Endodermal cell (in vitro differentiated cells): ENCODE measurements at regions not wholly inside any gene's neighbourhood (a gene's known extent, or its start where the extent isn't known, plus 50 kb on each side); places are given as distances from the start of the nearest gene placed in this dataset.

Experiments used
- DNase-seq: peaks from one replicate; pipeline ENCODE4 v3.0.0-alpha.2; 2017
- H3K27ac ChIP-seq: 2 replicates; pipeline ENCODE4 v1.5.1; 2013; ENCODE audit warnings: mild to moderate bottlenecking, low read depth, low read length, moderate library complexity
- H3K27me3 ChIP-seq: 2 replicates; pipeline ENCODE4 v1.6.1; 2013; ENCODE audit warnings: mild to moderate bottlenecking, low read length, moderate library complexity; ENCODE audit not compliant: insufficient read depth, control insufficient read depth, poor library complexity, severe bottlenecking
- H3K36me3 ChIP-seq: 2 replicates; pipeline ENCODE4 v1.7.0; 2013; ENCODE audit warnings: mild to moderate bottlenecking, low read length, moderate library complexity; ENCODE audit not compliant: control insufficient read depth, insufficient read depth
- H3K4me1 ChIP-seq: one replicate; pipeline ENCODE4 v1.7.0; 2013; ENCODE audit warnings: low read length; ENCODE audit not compliant: control insufficient read depth, insufficient read depth
- H3K4me3 ChIP-seq: 2 replicates; pipeline ENCODE4 v1.5.1; 2013; ENCODE audit warnings: mild to moderate bottlenecking, low read length, moderate library complexity
- H3K9ac ChIP-seq: 2 replicates; pipeline ENCODE4 v1.6.1; 2013; ENCODE audit warnings: mild to moderate bottlenecking, low read length, moderate library complexity; ENCODE audit not compliant: poor library complexity, severe bottlenecking; ENCODE audit errors: extremely low read depth
- H3K9me3 ChIP-seq: 2 replicates; pipeline ENCODE4 v1.6.1; 2013; ENCODE audit warnings: mild to moderate bottlenecking, low read length, moderate library complexity; ENCODE audit not compliant: control insufficient read depth
- H3K27ac Mint-ChIP-seq: 2 replicates; pipeline ENCODE4 v1.8.0; 2020; ENCODE audit warnings: mixed read lengths
- H3K27me3 Mint-ChIP-seq: 2 replicates; pipeline ENCODE4 v1.8.0; 2021; ENCODE audit warnings: mild to moderate bottlenecking, mixed read lengths; ENCODE audit not compliant: insufficient read depth
- H3K36me3 Mint-ChIP-seq: 2 replicates; pipeline ENCODE4 v1.8.0; 2020; ENCODE audit warnings: low read depth, mixed read lengths
- H3K4me1 Mint-ChIP-seq: 2 replicates; pipeline ENCODE4 v1.8.0; 2020; ENCODE audit warnings: mixed read lengths
- H3K4me3 Mint-ChIP-seq: 2 replicates; pipeline ENCODE4 v1.8.0; 2020; ENCODE audit warnings: mild to moderate bottlenecking, moderate library complexity, mixed read lengths
- H3K9me3 Mint-ChIP-seq: 2 replicates; pipeline ENCODE4 v1.8.0; 2020; ENCODE audit warnings: mild to moderate bottlenecking, mixed read lengths
- WGBS, 2 experiments: methylation state at CpG; one replicate each; pipeline versions ENCODE4 v1.1.5 to v1.1.7; 2013; ENCODE audit warnings: missing lambda C conversion rate in 2 of 2, mixed read lengths in 1 of 2; ENCODE audit not compliant: insufficient coverage in 1 of 2, insufficient read length in 1 of 2; 5-methylcytosine and 5-hydroxymethylcytosine counted together
- TF ChIP-seq, protein P1 (sequence below): fragments of 200-600 bp; sonication (generic); conservative IDR thresholded peaks from 2 replicates; pipeline ENCODE4 v1.5.0; 2021; ENCODE audit warnings: antibody characterized with exemption, mild to moderate bottlenecking

DNA sequence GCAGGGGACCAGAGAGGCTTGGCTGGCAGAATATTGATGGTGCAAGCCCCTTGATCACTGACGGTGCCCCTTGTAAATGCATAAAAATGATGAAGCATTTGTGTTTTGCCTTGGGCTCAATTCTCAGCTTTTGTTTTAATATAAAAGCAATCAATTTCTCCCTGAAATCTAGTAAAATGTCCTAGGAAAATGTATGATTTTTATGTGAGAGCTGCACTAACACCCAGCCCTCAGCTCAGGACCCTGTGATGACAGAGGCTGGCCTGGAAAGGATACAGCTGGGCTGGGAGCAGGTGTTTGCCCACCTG lies 84.7 kb upstream of the PHACTR3 start:
- no peaks in the 10 kb centered on the region for H3K9me3 Mint-ChIP-seq
- Histone ChIP-seq H3K4me3 (no peak overlapping the region), H3K4me1 (no peaks in the 10 kb centered on the region), H3K9me3 (no peaks in the 10 kb centered on the region), H3K27ac (no peak overlapping the region), H3K36me3 (no peaks in the 10 kb centered on the region), H3K9ac (no peak overlapping the region), H3K27me3 (peaks cover 20% of the 10 kb centered on the region)
- peaks cover 38% of the 10 kb centered on the region for H3K27me3 Mint-ChIP-seq
- TF ChIP-seq, protein P1, sequence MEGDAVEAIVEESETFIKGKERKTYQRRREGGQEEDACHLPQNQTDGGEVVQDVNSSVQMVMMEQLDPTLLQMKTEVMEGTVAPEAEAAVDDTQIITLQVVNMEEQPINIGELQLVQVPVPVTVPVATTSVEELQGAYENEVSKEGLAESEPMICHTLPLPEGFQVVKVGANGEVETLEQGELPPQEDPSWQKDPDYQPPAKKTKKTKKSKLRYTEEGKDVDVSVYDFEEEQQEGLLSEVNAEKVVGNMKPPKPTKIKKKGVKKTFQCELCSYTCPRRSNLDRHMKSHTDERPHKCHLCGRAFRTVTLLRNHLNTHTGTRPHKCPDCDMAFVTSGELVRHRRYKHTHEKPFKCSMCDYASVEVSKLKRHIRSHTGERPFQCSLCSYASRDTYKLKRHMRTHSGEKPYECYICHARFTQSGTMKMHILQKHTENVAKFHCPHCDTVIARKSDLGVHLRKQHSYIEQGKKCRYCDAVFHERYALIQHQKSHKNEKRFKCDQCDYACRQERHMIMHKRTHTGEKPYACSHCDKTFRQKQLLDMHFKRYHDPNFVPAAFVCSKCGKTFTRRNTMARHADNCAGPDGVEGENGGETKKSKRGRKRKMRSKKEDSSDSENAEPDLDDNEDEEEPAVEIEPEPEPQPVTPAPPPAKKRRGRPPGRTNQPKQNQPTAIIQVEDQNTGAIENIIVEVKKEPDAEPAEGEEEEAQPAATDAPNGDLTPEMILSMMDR: no peak
- H3K27ac Mint-ChIP-seq: no peak overlapping the region
- no peak overlapping the region for H3K4me3 Mint-ChIP-seq
- WGBS, 2 experiments: 0% methylated on average over 1 of the region's 1 CpG; no CpG with 5 or more reads in 1 of the 2 experiments
- no peaks in the 10 kb centered on the region for H3K36me3 Mint-ChIP-seq
- DNase-seq: no peak
- peaks cover 6% of the 10 kb centered on the region for H3K4me1 Mint-ChIP-seq

DNA sequence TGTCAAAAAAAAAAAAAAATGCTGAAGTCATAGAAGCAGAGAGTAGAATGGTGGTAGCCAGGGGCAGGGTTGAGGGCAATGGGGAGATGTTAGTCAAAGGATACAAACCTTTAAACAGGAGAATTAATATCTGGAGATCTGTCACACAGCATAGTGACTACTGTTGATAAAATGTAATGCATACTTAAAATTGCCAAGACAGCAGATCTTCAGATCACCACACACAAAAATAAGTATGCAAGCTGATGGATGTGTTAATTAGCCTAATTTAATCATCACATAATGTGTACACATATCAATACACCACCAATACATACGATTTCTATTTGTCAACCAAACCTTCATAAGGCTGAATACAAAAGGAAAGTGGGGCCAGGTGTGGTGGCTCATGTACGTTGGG lies 83.5 kb upstream of the PHACTR3 start:
- Histone ChIP-seq H3K4me1 (no peaks in the 10 kb centered on the region), H3K27ac (no peak overlapping the region), H3K9me3 (no peaks in the 10 kb centered on the region), H3K36me3 (no peaks in the 10 kb centered on the region), H3K4me3 (no peak overlapping the region), H3K9ac (no peak overlapping the region), H3K27me3 (peaks cover 23% of the 10 kb centered on the region)
- Mint-ChIP-seq H3K4me1 (peaks cover 6% of the 10 kb centered on the region), H3K4me3 (no peak overlapping the region), H3K36me3 (no peaks in the 10 kb centered on the region), H3K27ac (no peak overlapping the region), H3K27me3 (peaks cover 34% of the 10 kb centered on the region), H3K9me3 (no peaks in the 10 kb centered on the region)
- TF ChIP-seq, protein P1: no peak
- DNase-seq: no peak
- 77 to 100% methylated on average over 1 to 2 of the region's 2 CpGs for WGBS, 2 experiments

DNA sequence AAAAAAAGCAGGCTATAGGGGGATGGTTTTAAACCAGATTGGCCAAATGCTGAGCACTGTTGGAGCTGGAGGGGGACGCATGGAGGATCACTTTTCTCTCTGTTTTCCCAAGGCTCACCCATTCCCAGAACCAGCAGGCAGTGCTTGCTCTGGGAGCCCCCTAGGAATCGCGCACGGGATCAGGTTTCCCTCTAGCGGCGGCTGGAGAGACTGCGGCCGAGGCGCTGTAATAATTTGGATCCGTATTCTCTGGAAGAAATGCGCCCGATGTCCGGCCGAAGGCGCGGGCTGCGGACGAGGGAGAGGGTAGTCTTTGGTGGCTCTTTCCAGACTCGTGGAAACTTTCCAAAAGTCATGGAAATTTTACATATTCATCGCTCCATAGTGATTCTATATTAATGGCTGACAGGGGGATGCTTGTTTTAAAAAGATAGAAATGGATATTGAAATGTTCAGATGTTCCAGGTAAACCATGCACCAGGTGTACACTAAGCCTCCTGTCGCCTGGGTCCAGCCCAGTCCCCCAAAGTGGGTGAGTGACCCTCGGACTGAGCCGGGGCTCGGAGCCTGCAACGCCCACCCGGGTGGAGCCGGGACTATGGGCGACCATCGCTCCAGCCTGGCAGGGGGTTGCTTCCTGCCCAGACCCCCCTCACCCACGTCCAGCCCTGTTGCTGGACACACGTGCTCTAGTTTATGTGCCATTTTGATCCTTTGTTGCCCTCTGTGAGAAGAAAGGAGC lies 78.7 kb upstream of the PHACTR3 start:
- Histone ChIP-seq H3K9ac (no peak overlapping the region), H3K4me3 (no peak overlapping the region), H3K4me1 (no peaks in the 10 kb centered on the region), H3K27ac (no peak overlapping the region), H3K9me3 (no peaks in the 10 kb centered on the region), H3K27me3 (peaks cover 53% of the 10 kb centered on the region), H3K36me3 (no peaks in the 10 kb centered on the region)
- 6 to 11% methylated on average over 21 to 31 of the region's 31 CpGs for WGBS, 2 experiments
- peaks cover 58% of the 10 kb centered on the region for H3K27me3 Mint-ChIP-seq
- no peaks in the 10 kb centered on the region for H3K9me3 Mint-ChIP-seq
- DNase-seq: peak; percentile 94
- TF ChIP-seq, protein P1: peak; percentile 90
- H3K4me3 Mint-ChIP-seq: peak overlapping the region; percentile 37
- H3K4me1 Mint-ChIP-seq: peaks cover 10% of the 10 kb centered on the region
- H3K36me3 Mint-ChIP-seq: no peaks in the 10 kb centered on the region
- H3K27ac Mint-ChIP-seq: no peak overlapping the region
